IPS-15b (cell line): ENCODE measurements at regions not wholly inside any gene's neighbourhood (a gene's known extent, or its start where the extent isn't known, plus 50 kb on each side); places are given as distances from the start of the nearest gene placed in this dataset.

Experiments
- H3K27me3 ChIP-seq: one replicate; pipeline ENCODE4 v1.6.1; 2013; ENCODE audit warnings: low read length; ENCODE audit not compliant: control insufficient read depth, insufficient read depth
- H3K36me3 ChIP-seq: one replicate; pipeline ENCODE4 v1.6.1; 2013; ENCODE audit warnings: low read length; ENCODE audit not compliant: control insufficient read depth, insufficient read depth
- H3K4me1 ChIP-seq: one replicate; pipeline ENCODE4 v1.6.1; 2013; ENCODE audit warnings: mild to moderate bottlenecking, low read length; ENCODE audit not compliant: control insufficient read depth, insufficient read depth
- H3K4me3 ChIP-seq: one replicate; pipeline ENCODE4 v1.5.1; 2013; ENCODE audit warnings: low read depth, low read length
- H3K9ac ChIP-seq: one replicate; pipeline ENCODE4 v1.6.1; 2013; ENCODE audit warnings: low read depth, mild to moderate bottlenecking, low read length
- H3K9me3 ChIP-seq: one replicate; pipeline ENCODE4 v1.6.1; 2013; ENCODE audit warnings: mild to moderate bottlenecking, low read length; ENCODE audit not compliant: control insufficient read depth, insufficient read depth

GRCh38 chr16:64185954-64186353 lies 935.9 kb downstream of the CDH11 start:
- Histone ChIP-seq H3K4me1 (no peaks in the 10 kb centered on the region), H3K9me3 (no peaks in the 10 kb centered on the region), H3K27me3 (no peaks in the 10 kb centered on the region), H3K4me3 (no peak overlapping the region), H3K36me3 (no peaks in the 10 kb centered on the region), H3K9ac (no peak overlapping the region)

DNA sequence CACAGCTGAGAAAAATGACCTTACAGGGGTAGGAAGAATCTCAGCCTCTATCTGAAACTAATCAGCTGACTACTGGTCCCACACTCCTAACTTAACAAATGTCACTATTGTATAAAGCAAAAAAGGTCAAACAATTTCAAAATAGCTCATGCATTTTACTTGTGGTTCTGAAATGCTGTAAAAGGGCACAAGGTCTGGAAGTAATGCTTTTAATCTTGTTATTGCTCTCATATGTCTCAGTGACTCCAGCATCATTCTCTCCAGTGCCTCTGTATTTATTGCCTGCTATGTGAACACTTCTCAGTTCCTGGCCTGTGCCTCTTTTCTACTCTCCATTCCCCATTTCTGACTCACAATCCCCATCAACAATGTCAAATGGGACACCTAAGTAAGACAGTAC lies 937.7 kb downstream of the CDH11 start:
- H3K9me3 ChIP-seq: no peaks in the 10 kb centered on the region
- no peaks in the 10 kb centered on the region for H3K4me1 ChIP-seq
- no peaks in the 10 kb centered on the region for H3K36me3 ChIP-seq
- H3K27me3 ChIP-seq: no peaks in the 10 kb centered on the region
- H3K9ac ChIP-seq: no peak overlapping the region
- H3K4me3 ChIP-seq: no peak overlapping the region

GRCh38 chr16:64182985-64183384 lies 938.9 kb downstream of the CDH11 start:
- H3K9ac ChIP-seq: no peak overlapping the region
- no peaks in the 10 kb centered on the region for H3K36me3 ChIP-seq
- no peaks in the 10 kb centered on the region for H3K4me1 ChIP-seq
- no peak overlapping the region for H3K4me3 ChIP-seq
- H3K9me3 ChIP-seq: peaks cover 7% of the 10 kb centered on the region
- H3K27me3 ChIP-seq: no peaks in the 10 kb centered on the region

DNA sequence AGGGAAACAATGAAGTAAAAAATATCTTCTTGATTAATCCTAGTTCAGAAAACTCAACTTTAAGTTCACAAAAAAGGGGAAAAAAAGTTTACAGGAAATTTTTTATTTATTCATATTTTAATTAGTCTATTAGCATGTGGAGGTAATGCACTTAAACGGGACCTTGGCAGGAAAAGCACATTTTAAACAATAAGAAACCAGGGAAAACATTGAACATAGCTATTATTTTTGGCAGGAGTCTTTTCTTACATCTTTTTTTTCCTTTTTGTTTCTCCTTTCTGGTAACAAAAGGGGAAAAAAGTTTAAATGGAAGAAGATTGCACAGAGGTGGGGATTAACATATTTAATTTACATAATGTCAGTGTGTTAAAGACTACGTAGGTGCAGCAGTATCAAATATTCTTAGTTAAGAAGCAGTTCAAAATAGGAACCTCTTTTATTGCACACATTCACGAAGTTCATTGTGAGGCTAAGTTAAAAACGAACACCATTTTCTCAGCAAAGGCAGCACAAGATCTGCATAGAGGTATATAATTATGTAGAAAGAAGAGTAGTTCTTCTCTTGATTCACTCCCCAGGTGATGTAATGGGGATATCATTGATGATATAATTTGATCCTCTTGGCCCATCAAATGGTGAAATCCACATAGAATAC lies 940.5 kb downstream of the CDH11 start:
- H3K36me3 ChIP-seq: no peaks in the 10 kb centered on the region
- H3K9me3 ChIP-seq: peaks cover 7% of the 10 kb centered on the region
- H3K4me1 ChIP-seq: no peaks in the 10 kb centered on the region
- no peaks in the 10 kb centered on the region for H3K27me3 ChIP-seq
- no peak overlapping the region for H3K4me3 ChIP-seq
- no peak overlapping the region for H3K9ac ChIP-seq

DNA sequence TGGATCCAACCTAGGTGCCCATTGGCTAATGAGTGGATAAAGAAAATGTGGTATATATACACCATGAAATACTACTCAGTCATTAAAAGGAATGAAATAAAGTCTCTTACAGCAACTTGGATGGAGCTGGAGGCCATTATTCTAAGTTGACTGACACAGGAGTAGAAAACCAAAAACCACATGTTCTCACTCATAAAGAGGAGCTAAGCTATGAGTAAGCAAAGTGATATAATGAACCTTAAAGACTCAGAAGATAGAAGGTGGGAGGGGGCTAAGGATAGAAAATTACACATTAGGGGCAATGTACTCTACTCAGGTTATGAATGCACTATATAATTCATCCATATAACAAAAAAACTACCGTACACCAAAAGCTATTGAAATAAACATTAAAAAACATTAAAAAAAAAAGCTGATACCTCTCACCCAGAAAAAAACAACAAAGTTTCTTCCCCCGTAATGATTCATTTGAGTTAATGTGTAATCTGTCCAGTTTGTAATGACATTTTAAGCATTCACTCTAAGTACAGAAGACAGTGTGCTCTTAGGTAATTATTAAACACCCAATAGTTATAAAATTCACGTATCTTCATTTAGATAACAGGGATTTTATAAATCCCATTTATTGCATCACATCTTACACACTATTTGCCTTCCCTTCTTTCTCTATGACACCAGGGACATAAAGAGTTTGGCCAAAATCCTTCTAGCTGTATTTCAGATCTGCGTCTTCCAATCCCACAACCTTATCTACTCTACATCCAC lies 941.5 kb downstream of the CDH11 start:
- Histone ChIP-seq H3K9me3 (peaks cover 7% of the 10 kb centered on the region), H3K4me1 (no peaks in the 10 kb centered on the region), H3K4me3 (no peak overlapping the region), H3K9ac (no peak overlapping the region), H3K36me3 (no peaks in the 10 kb centered on the region), H3K27me3 (no peaks in the 10 kb centered on the region)

- no peak overlapping the region for H3K4me3 ChIP-seq
- H3K4me1 ChIP-seq: no peaks in the 10 kb centered on the region
- H3K36me3 ChIP-seq: no peaks in the 10 kb centered on the region
- H3K27me3 ChIP-seq: no peaks in the 10 kb centered on the region
- H3K9ac ChIP-seq: no peak overlapping the region
- peaks cover 7% of the 10 kb centered on the region for H3K9me3 ChIP-seq
Observed at GRCh38 chr16:64174327-64174726, 947.5 kb downstream of the CDH11 start.

GRCh38 chr16:64172652-64173051 lies 949.2 kb downstream of the CDH11 start:
- no peak overlapping the region for H3K4me3 ChIP-seq
- no peaks in the 10 kb centered on the region for H3K9me3 ChIP-seq
- H3K4me1 ChIP-seq: no peaks in the 10 kb centered on the region
- no peaks in the 10 kb centered on the region for H3K27me3 ChIP-seq
- no peaks in the 10 kb centered on the region for H3K36me3 ChIP-seq
- H3K9ac ChIP-seq: no peak overlapping the region

GRCh38 chr16:64172226-64172625 lies 949.6 kb downstream of the CDH11 start:
- H3K4me3 ChIP-seq: no peak overlapping the region
- no peaks in the 10 kb centered on the region for H3K36me3 ChIP-seq
- H3K9me3 ChIP-seq: no peaks in the 10 kb centered on the region
- H3K27me3 ChIP-seq: no peaks in the 10 kb centered on the region
- H3K4me1 ChIP-seq: no peaks in the 10 kb centered on the region
- no peak overlapping the region for H3K9ac ChIP-seq

DNA sequence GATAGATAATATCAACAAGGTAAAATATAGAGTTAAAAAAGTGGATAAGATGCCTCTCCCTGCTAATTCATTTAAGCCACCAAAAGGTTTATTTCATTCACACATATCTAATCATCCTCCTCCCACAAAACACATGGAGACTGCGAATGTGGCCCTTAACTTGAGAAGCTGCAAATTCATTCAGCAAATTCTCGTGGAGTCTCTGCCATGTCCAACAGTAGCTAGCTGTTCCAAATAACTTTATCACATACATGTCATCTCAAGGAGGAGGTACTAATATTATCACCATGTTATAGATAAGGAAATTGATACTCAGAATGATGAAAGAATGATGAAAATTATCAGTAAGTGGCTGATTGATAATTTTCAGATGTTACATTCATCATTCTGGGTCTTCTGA lies 950.2 kb downstream of the CDH11 start:
- H3K27me3 ChIP-seq: no peaks in the 10 kb centered on the region
- no peaks in the 10 kb centered on the region for H3K4me1 ChIP-seq
- H3K9me3 ChIP-seq: no peaks in the 10 kb centered on the region
- no peak overlapping the region for H3K9ac ChIP-seq
- no peaks in the 10 kb centered on the region for H3K36me3 ChIP-seq
- no peak overlapping the region for H3K4me3 ChIP-seq

- Histone ChIP-seq H3K27me3 (no peaks in the 10 kb centered on the region), H3K9ac (no peak overlapping the region), H3K4me1 (no peaks in the 10 kb centered on the region), H3K4me3 (no peak overlapping the region), H3K9me3 (no peaks in the 10 kb centered on the region), H3K36me3 (no peaks in the 10 kb centered on the region)
Observed at GRCh38 chr16:64168371-64168770, 953.5 kb downstream of the CDH11 start.

GRCh38 chr16:64167936-64168335 lies 953.9 kb downstream of the CDH11 start:
- no peaks in the 10 kb centered on the region for H3K9me3 ChIP-seq
- H3K36me3 ChIP-seq: no peaks in the 10 kb centered on the region
- no peak overlapping the region for H3K4me3 ChIP-seq
- no peaks in the 10 kb centered on the region for H3K4me1 ChIP-seq
- no peaks in the 10 kb centered on the region for H3K27me3 ChIP-seq
- H3K9ac ChIP-seq: no peak overlapping the region

GRCh38 chr16:64165368-64165767 lies 956.5 kb downstream of the CDH11 start:
- Histone ChIP-seq H3K9ac (no peak overlapping the region), H3K9me3 (no peaks in the 10 kb centered on the region), H3K4me1 (no peaks in the 10 kb centered on the region), H3K4me3 (no peak overlapping the region), H3K36me3 (no peaks in the 10 kb centered on the region), H3K27me3 (no peaks in the 10 kb centered on the region)
